CD14-positive monocyte (primary cell): ENCODE measurements at regions not wholly inside any gene's neighbourhood (a gene's known extent, or its start where the extent isn't known, plus 50 kb on each side); places are given as distances from the start of the nearest gene placed in this dataset.

Source experiments
- DNase-seq, 3 donors: peaks; one replicate each; pipeline ENCODE4 v3.0.0-alpha.2; 2011 to 2022
- H2AFZ ChIP-seq: 2 replicates; pipeline ENCODE4 v1.6.0; 2012; ENCODE audit warnings: mild to moderate bottlenecking, low read depth, low read length, inconsistent platforms; ENCODE audit not compliant: insufficient read depth, poor library complexity, severe bottlenecking
- H3K27ac ChIP-seq, 2 donors: 1 replicate in 1 of 2; 2 replicates in 1 of 2; pipeline ENCODE4 v1.5.1; 2012 to 2013; ENCODE audit warnings: low read length in 2 of 2, control low read depth in 1 of 2, inconsistent platforms in 1 of 2, low read depth in 1 of 2, mild to moderate bottlenecking in 1 of 2
- H3K27me3 ChIP-seq, 2 donors: one replicate each; pipeline versions ENCODE4 v1.6.0 to v1.6.1; 2011 to 2013; ENCODE audit warnings: low read length in 2 of 2; ENCODE audit not compliant: control insufficient read depth in 2 of 2, insufficient read depth in 2 of 2
- H3K36me3 ChIP-seq, 2 donors: replicated peaks in 1 of 2; 1 replicate in 1 of 2; 2 replicates in 1 of 2; pipeline versions ENCODE4 v1.5.1 to v1.6.1; 2012 to 2013; ENCODE audit warnings: low read length in 2 of 2, control low read depth in 1 of 2, inconsistent platforms in 1 of 2, mild to moderate bottlenecking in 1 of 2; ENCODE audit not compliant: insufficient read depth in 2 of 2, control insufficient read depth in 1 of 2
- H3K4me1 ChIP-seq, 2 donors: 1 replicate in 1 of 2; 2 replicates in 1 of 2; pipeline versions ENCODE4 v1.5.1 to v1.6.1; 2012 to 2013; ENCODE audit warnings: low read length in 2 of 2, control low read depth in 1 of 2, inconsistent platforms in 1 of 2, mild to moderate bottlenecking in 1 of 2, moderate library complexity in 1 of 2; ENCODE audit not compliant: insufficient read depth in 2 of 2, control insufficient read depth in 1 of 2
- H3K4me2 ChIP-seq: replicated peaks from 2 replicates; pipeline ENCODE3; 2012; ENCODE audit warnings: low read length, moderate library complexity, mild to moderate bottlenecking; ENCODE audit not compliant: poor library complexity, severe bottlenecking; ENCODE audit errors: extremely low read depth
- H3K4me3 ChIP-seq, 3 experiments: fragments of 200-600 bp in 1 of 3; sonication (generic) in 1 of 3; replicated peaks in 1 of 3; 1 replicate in 2 of 3; 2 replicates in 1 of 3; pipeline ENCODE4 v1.5.1; 2011 to 2013; ENCODE audit warnings: low read length in 3 of 3, mild to moderate bottlenecking in 3 of 3, control low read depth in 2 of 3, low read depth in 2 of 3, inconsistent platforms in 1 of 3, moderate library complexity in 1 of 3
- H3K79me2 ChIP-seq: 2 replicates; pipeline ENCODE4 v1.6.0; 2012; ENCODE audit warnings: mild to moderate bottlenecking, control low read depth, inconsistent platforms, low read length, moderate library complexity; ENCODE audit not compliant: insufficient read depth
- H3K9ac ChIP-seq: 2 replicates; pipeline ENCODE4 v1.6.0; 2017; ENCODE audit warnings: low read length, mild to moderate bottlenecking; ENCODE audit not compliant: insufficient read depth, poor library complexity, severe bottlenecking
- H3K9me3 ChIP-seq, 2 donors: replicated peaks in 1 of 2; 1 replicate in 1 of 2; 2 replicates in 1 of 2; pipeline versions ENCODE4 v1.5.1 to v1.6.1; 2012 to 2013; ENCODE audit warnings: low read length in 2 of 2, control low read depth in 1 of 2; ENCODE audit not compliant: control insufficient read depth in 1 of 2, insufficient read depth in 1 of 2
- H4K20me1 ChIP-seq: 2 replicates; pipeline ENCODE4 v1.6.0; 2012; ENCODE audit warnings: mild to moderate bottlenecking, low read length, control low read depth, moderate library complexity; ENCODE audit not compliant: insufficient read depth
- H3K27ac Mint-ChIP-seq, 7 donors: one replicate each; pipeline ENCODE4 v1.8.0; 2020; ENCODE audit warnings: mild to moderate bottlenecking in 7 of 7, mixed read lengths in 7 of 7, moderate library complexity in 6 of 7, inconsistent platforms in 2 of 7
- H3K27me3 Mint-ChIP-seq, 3 donors: one replicate each; pipeline ENCODE4 v1.8.0; 2021 to 2022; ENCODE audit warnings: low read depth in 3 of 3, mild to moderate bottlenecking in 3 of 3, mixed read lengths in 3 of 3, moderate library complexity in 3 of 3, inconsistent platforms in 1 of 3
- H3K36me3 Mint-ChIP-seq, 2 donors: one replicate each; pipeline ENCODE4 v1.8.0; 2020; ENCODE audit warnings: mixed read lengths in 2 of 2, inconsistent platforms in 1 of 2, mild to moderate bottlenecking in 1 of 2
- H3K4me1 Mint-ChIP-seq: one replicate; pipeline ENCODE4 v1.8.0; 2020; ENCODE audit warnings: mild to moderate bottlenecking, mixed read lengths
- H3K4me3 Mint-ChIP-seq, 2 donors: one replicate each; pipeline ENCODE4 v1.8.0; 2020; ENCODE audit warnings: mild to moderate bottlenecking in 2 of 2, mixed read lengths in 2 of 2, moderate library complexity in 1 of 2
- H3K9me3 Mint-ChIP-seq, 7 donors: one replicate each; pipeline ENCODE4 v1.8.0; 2020 to 2022; ENCODE audit warnings: mixed read lengths in 7 of 7, mild to moderate bottlenecking in 6 of 7, moderate library complexity in 6 of 7, inconsistent platforms in 2 of 7
- CTCF ChIP-seq: fragments of 200-600 bp; IDR thresholded peaks from one replicate; pipeline ENCODE4 v1.8.0; 2022; ENCODE audit warnings: antibody characterized with exemption, mild to moderate bottlenecking
- WGBS: methylation state at CpG from one replicate; pipeline ENCODE4 v1.1.5; 2013; ENCODE audit warnings: missing lambda C conversion rate; ENCODE audit not compliant: insufficient coverage; 5-methylcytosine and 5-hydroxymethylcytosine counted together
- intact Hi-C, 2 donors: fragments of 100-400 bp; cut with micrococcal nuclease; formaldehyde crosslinking; loops; one replicate each; pipeline versions ENCODE4 v1.15.0 to v1.15.1; 2023

- H3K36me3 Mint-ChIP-seq: no peaks in the 10 kb centered on the region
These were observed 135.8 kb upstream of the FIBIN start for GRCh38 chr11:26858098-26858497.

GRCh38 chr11:26859416-26859815, 134.5 kb upstream of the FIBIN start:
- no peak overlapping the region for H2AFZ ChIP-seq

More at GRCh38 chr11:26858098-26858497, 135.8 kb upstream of the FIBIN start:
- H3K27me3 Mint-ChIP-seq: no peaks in the 10 kb centered on the region
- Histone ChIP-seq H3K27me3 (no peaks in the 10 kb centered on the region), H3K9ac (no peak overlapping the region), H3K36me3 (no peaks in the 10 kb centered on the region), H3K9me3 (peaks cover 0 to 4% of the 10 kb centered on the region in 2 donors), H4K20me1 (no peaks in the 10 kb centered on the region), H3K4me2 (no peak overlapping the region), H3K27ac (no peak overlapping the region), H3K79me2 (no peaks in the 10 kb centered on the region), H2AFZ (no peak overlapping the region), H3K4me1 (no peaks in the 10 kb centered on the region), H3K4me3 (no peak overlapping the region)
- TF ChIP-seq CTCF: no peak
- H3K9me3 Mint-ChIP-seq: no peaks in the 10 kb centered on the region
- DNase-seq: no peak
- H3K4me3 Mint-ChIP-seq: no peak overlapping the region
- H3K4me1 Mint-ChIP-seq: no peaks in the 10 kb centered on the region
- intact Hi-C loops: no loop called here
- no peak overlapping the region for H3K27ac Mint-ChIP-seq

More at GRCh38 chr11:26859416-26859815, 134.5 kb upstream of the FIBIN start:
- Histone ChIP-seq H3K9ac (no peak overlapping the region), H3K27me3 (no peaks in the 10 kb centered on the region), H3K9me3 (peaks cover 0 to 4% of the 10 kb centered on the region in 2 donors), H3K4me2 (no peak overlapping the region), H3K79me2 (no peaks in the 10 kb centered on the region), H3K4me1 (no peaks in the 10 kb centered on the region), H3K4me3 (no peak overlapping the region), H4K20me1 (no peaks in the 10 kb centered on the region), H3K27ac (no peak overlapping the region), H3K36me3 (no peaks in the 10 kb centered on the region)
- DNase-seq: no peak
- intact Hi-C loops: no loop called here
- Mint-ChIP-seq H3K9me3 (peaks cover 0 to 2% (median 0%) of the 10 kb centered on the region in 7 donors), H3K4me3 (no peak overlapping the region), H3K27ac (peak overlapping the region in 1 of 7 donors; percentile 46), H3K36me3 (no peaks in the 10 kb centered on the region), H3K4me1 (no peaks in the 10 kb centered on the region), H3K27me3 (no peaks in the 10 kb centered on the region)
- no peak for TF ChIP-seq CTCF
- no CpG with 5 or more reads among the region's 3 CpGs for WGBS
